ENCODE measurements at regions not wholly inside any gene's neighbourhood (a gene's known extent, or its start where the extent isn't known, plus 50 kb on each side); places are given as distances from the start of the nearest gene placed in this dataset.

DNA sequence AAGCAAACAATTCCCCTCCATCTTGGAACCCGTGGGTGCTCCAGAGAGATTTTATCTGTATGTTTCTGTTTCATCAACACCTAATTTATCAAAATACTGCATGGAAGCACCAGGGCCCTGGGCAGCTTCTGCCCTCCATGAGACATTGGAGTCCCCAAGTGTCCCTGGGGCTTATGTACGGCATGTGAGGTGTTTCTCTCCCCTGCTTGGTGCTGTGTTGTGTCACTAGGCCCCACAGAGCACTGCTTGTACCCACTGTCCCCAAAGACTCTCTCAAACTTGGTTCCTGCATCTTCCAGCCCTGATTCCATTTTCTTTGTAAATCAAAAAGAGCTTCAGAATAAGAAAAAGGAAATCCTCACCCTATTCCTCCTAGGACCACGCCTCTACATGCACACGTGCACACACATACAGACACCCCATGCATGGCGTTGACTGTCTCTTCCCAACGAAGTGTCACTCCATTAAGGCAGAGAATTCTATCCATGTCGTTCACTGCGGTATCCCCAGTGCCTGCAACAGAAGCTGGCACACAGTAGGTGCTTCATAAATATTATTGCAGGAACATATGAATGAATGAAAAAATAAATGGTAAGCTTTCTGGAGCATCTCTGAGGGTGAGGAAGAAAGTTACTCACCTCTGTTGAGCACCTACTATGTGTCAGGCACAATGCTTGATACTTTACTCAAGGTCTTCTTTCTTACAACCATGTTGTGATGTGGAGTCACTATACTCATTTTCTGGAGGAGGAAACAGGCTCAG, 191.6 kb downstream of the DICER1 start:
- no peaks in the 10 kb centered on the region for H3K79me2 ChIP-seq (replicated peaks; ENCODE audit: insufficient read depth)

More for the DNA sequence above, 191.6 kb downstream of the DICER1 start:
- H3K4me1 Mint-ChIP-seq, result peaks cover 6% of the 10 kb centered on the region; the same call in 1 of the 3 replicates
- Histone ChIP-seq H3K9me2 (ENCODE audit: insufficient read depth) (0 out of 2 replicates have a peak, but pooled peaks cover 4% of the 10 kb centered on the region), H4K20me1 (replicated peaks; ENCODE audit: insufficient read depth) (no peaks in the 10 kb centered on the region), H3F3A (replicated peaks; ENCODE audit: low read depth) (no peaks in the 10 kb centered on the region), H2AFZ (no peak overlapping the region), H3K4me2 (no peak overlapping the region), H3K27me3 (ENCODE audit: insufficient read depth) (no peaks in the 10 kb centered on the region), H3K36me3 (ENCODE audit: insufficient read depth) (no peaks in the 10 kb centered on the region), H3K27ac (ENCODE audit: low read depth) (no peak overlapping the region), H3K4me1 (ENCODE audit: insufficient read depth) (no peaks in the 10 kb centered on the region), H3K4me3 (no peak overlapping the region)
- TF ChIP-seq JUNB (IDR thresholded peaks at IDR 0.05; ENCODE audit: unreplicated experiment) (no peak), CTCF (conservative IDR thresholded peaks at IDR 0.05; ENCODE audit: low read depth in 2 of 2) (no peak), STAT1 (IDR thresholded peaks at IDR 0.05; ENCODE audit: unreplicated experiment) (no peak), ZNF462 (CRISPR knock-in tag; IDR thresholded peaks at IDR 0.05) (no peak), POLR2AphosphoS5 (IDR thresholded peaks at IDR 0.05; ENCODE audit: low read depth) (no peak), EZH2phosphoT487 (IDR thresholded peaks at IDR 0.05; ENCODE audit: unreplicated experiment) (no peak), REST (IDR thresholded peaks at IDR 0.05; ENCODE audit: unreplicated experiment) (no peak), ZNF331 (CRISPR knock-in tag; IDR thresholded peaks at IDR 0.05; ENCODE audit: low read depth) (no peak)
- H3K9me3 Mint-ChIP-seq, result no peaks in the 10 kb centered on the region; the same call in 2 of the 3 replicates
- H3K27ac Mint-ChIP-seq, result 0 out of 2 replicates have a peak overlapping the region, but pooled peaks have one; percentile 8
- no peak overlapping the region for H3K4me3 Mint-ChIP-seq
- no peak for DNase-seq (ENCODE audit: low spot score)
- no peaks in the 10 kb centered on the region for H3K27me3 Mint-ChIP-seq (ENCODE audit: insufficient read depth, low read depth, poor library complexity)
- H3K36me3 Mint-ChIP-seq (ENCODE audit: low read depth), result no peaks in the 10 kb centered on the region
- ATAC-seq, result no peak
